Psoas muscle (tissue), 7 donors: ENCODE measurements at regions not wholly inside any gene's neighbourhood (a gene's known extent, or its start where the extent isn't known, plus 50 kb on each side); places are given as distances from the start of the nearest gene placed in this dataset.

Source experiments
- ATAC-seq, 4 donors: fragments of 200-7000 bp; cut with Tn5 transposase; one replicate each; pipeline ENCODE4 v1.9.1; 2020; ENCODE audit warnings: moderate library complexity in 3 of 4, mild to moderate bottlenecking in 2 of 4
- DNase-seq, 2 donors: peaks; one replicate each; pipeline ENCODE4 v3.0.0-alpha.2; 2020
- H3K27ac ChIP-seq: fragments of 200-600 bp; one replicate; pipeline ENCODE4 v1.8.0; 2022
- H3K27me3 ChIP-seq, 3 donors: fragments of 200-600 bp in 1 of 3; one replicate each; pipeline versions ENCODE4 v1.6.1 to v1.8.0; 2013 to 2022; ENCODE audit warnings: low read length in 2 of 3, mild to moderate bottlenecking in 2 of 3, moderate library complexity in 1 of 3; ENCODE audit not compliant: insufficient read depth in 3 of 3
- H3K36me3 ChIP-seq, 2 donors: fragments of 200-600 bp in 1 of 2; one replicate each; pipeline versions ENCODE4 v1.6.1 to v1.8.0; 2013 to 2022; ENCODE audit warnings: low read depth in 1 of 2, mild to moderate bottlenecking in 1 of 2, moderate library complexity in 1 of 2; ENCODE audit not compliant: insufficient read depth in 1 of 2
- H3K4me1 ChIP-seq: fragments of 200-600 bp; one replicate; pipeline ENCODE4 v1.8.0; 2022
- H3K4me3 ChIP-seq: fragments of 200-600 bp; one replicate; pipeline ENCODE4 v1.8.0; 2022; ENCODE audit warnings: mild to moderate bottlenecking
- H3K9me3 ChIP-seq: fragments of 200-600 bp; one replicate; pipeline ENCODE4 v1.8.0; 2022
- CTCF ChIP-seq: fragments of 200-600 bp; IDR thresholded peaks from one replicate; pipeline ENCODE4 v1.8.0; 2022; ENCODE audit warnings: antibody characterized with exemption
- whole genome bisulfite sequencing, 3 donors: extraction: QIAGEN DNeasy Blood & Tissue Kit; methylation state at CpG; one replicate each; pipeline versions ENCODE4 v1.1.6 to v1.1.7; 2013; 5-methylcytosine and 5-hydroxymethylcytosine counted together
- intact Hi-C, 2 donors: fragments of 100-400 bp; cut with DNase I; formaldehyde crosslinking; loops; one replicate each; pipeline versions ENCODE4 v1.11.0 to v1.14.2; 2022
- donor health status: healthy with polysubstance abuse.
- donor health status: DM: no; HTN: no; CAD: no; lungs with moderate emphysema.
- donor health status: Bipolar disorder and iron deficiency.
- donor health status: healthy.
- donor health status: DM: yes; HTN: yes; CAD: no.
- donor health status: DM: no; HTN: no; CAD: no.
- donor health status: DM: yes; HTN: yes; CAD: no.

- no peak for DNase-seq
- no peak for TF ChIP-seq CTCF
- intact Hi-C loops: no loop called here
- H3K4me3 ChIP-seq: no peak overlapping the region
- WGBS, 3 donors: 76 to 92% (median 81%) methylated on average over 2 of the region's 2 CpGs
- H3K36me3 ChIP-seq: no peaks in the 10 kb centered on the region
- ATAC-seq: no peak
- H3K27ac ChIP-seq: no peak overlapping the region
- no peaks in the 10 kb centered on the region for H3K27me3 ChIP-seq
- no peaks in the 10 kb centered on the region for H3K9me3 ChIP-seq
- H3K4me1 ChIP-seq: no peaks in the 10 kb centered on the region
Measured at GRCh38 chrX:125826080-125826479, 340.0 kb downstream of the DCAF12L2 start.

GRCh38 chrX:125826774-125827451 lies 339.2 kb downstream of the DCAF12L2 start:
- WGBS, 3 donors: 77 to 81% (median 79%) methylated on average over 6 of the region's 6 CpGs
- TF ChIP-seq CTCF: no peak
- H3K36me3 ChIP-seq: no peaks in the 10 kb centered on the region
- DNase-seq: no peak
- H3K9me3 ChIP-seq: no peaks in the 10 kb centered on the region
- intact Hi-C loops: no loop called here
- H3K4me3 ChIP-seq: no peak overlapping the region
- no peak overlapping the region for H3K27ac ChIP-seq
- ATAC-seq: no peak
- H3K4me1 ChIP-seq: no peaks in the 10 kb centered on the region
- no peaks in the 10 kb centered on the region for H3K27me3 ChIP-seq

GRCh38 chrX:125846271-125846670 lies 319.8 kb downstream of the DCAF12L2 start:
- TF ChIP-seq CTCF: no peak
- Histone ChIP-seq H3K36me3 (no peaks in the 10 kb centered on the region), H3K4me1 (no peaks in the 10 kb centered on the region), H3K27me3 (no peaks in the 10 kb centered on the region), H3K27ac (no peak overlapping the region), H3K9me3 (no peaks in the 10 kb centered on the region), H3K4me3 (no peak overlapping the region)
- WGBS, 3 donors: 42 to 58% (median 55%) methylated on average over 1 of the region's 1 CpG
- intact Hi-C loops: no loop called here
- no peak for ATAC-seq
- DNase-seq: no peak

GRCh38 chrX:125850693-125851092 lies 315.4 kb downstream of the DCAF12L2 start:
- intact Hi-C loops: no loop called here
- H3K9me3 ChIP-seq: no peaks in the 10 kb centered on the region
- no peaks in the 10 kb centered on the region for H3K27me3 ChIP-seq
- no peaks in the 10 kb centered on the region for H3K4me1 ChIP-seq
- H3K27ac ChIP-seq: no peak overlapping the region
- ATAC-seq (no peak), DNase-seq (no peak)
- no peak overlapping the region for H3K4me3 ChIP-seq
- no peak for TF ChIP-seq CTCF
- no peaks in the 10 kb centered on the region for H3K36me3 ChIP-seq

GRCh38 chrX:125883169-125883568 lies 282.9 kb downstream of the DCAF12L2 start:
- WGBS, 3 donors: 62 to 78% (median 68%) methylated on average over 2 of the region's 2 CpGs
- ATAC-seq: no peak
- Histone ChIP-seq H3K9me3 (no peaks in the 10 kb centered on the region), H3K4me3 (no peak overlapping the region), H3K27me3 (no peaks in the 10 kb centered on the region), H3K27ac (no peak overlapping the region), H3K36me3 (no peaks in the 10 kb centered on the region), H3K4me1 (no peaks in the 10 kb centered on the region)
- DNase-seq: no peak
- TF ChIP-seq CTCF: no peak
- intact Hi-C loops: no loop called here
